ENCODE measurements at regions not wholly inside any gene's neighbourhood (a gene's known extent, or its start where the extent isn't known, plus 50 kb on each side); places are given as distances from the start of the nearest gene placed in this dataset.

DNA sequence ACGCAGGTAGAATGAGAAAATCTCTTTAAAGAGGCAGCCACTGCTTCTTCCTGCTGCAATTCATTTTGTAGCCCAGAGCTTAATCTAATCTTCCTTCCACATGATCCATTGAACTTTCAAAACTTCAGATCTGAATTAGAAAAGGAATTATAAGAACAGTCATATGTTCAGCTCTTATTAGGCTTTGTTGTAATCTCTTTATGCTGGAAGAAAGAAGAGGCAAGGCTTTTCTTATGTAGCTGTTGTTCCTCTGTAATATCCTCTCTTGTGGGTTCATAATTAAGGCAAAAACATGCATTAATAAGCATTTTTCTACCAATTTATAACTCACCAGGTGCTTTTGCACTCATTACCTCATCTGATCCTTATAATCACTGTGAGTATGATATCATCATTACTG, 634.9 kb upstream of the CFAP20DC start:
- TF ChIP-seq, protein P1, sequence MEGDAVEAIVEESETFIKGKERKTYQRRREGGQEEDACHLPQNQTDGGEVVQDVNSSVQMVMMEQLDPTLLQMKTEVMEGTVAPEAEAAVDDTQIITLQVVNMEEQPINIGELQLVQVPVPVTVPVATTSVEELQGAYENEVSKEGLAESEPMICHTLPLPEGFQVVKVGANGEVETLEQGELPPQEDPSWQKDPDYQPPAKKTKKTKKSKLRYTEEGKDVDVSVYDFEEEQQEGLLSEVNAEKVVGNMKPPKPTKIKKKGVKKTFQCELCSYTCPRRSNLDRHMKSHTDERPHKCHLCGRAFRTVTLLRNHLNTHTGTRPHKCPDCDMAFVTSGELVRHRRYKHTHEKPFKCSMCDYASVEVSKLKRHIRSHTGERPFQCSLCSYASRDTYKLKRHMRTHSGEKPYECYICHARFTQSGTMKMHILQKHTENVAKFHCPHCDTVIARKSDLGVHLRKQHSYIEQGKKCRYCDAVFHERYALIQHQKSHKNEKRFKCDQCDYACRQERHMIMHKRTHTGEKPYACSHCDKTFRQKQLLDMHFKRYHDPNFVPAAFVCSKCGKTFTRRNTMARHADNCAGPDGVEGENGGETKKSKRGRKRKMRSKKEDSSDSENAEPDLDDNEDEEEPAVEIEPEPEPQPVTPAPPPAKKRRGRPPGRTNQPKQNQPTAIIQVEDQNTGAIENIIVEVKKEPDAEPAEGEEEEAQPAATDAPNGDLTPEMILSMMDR (IDR thresholded peaks at IDR 0.05; ENCODE audit: insufficient read depth, low read depth, low read length, missing control alignments) = no peak
- H3K4me3 ChIP-seq (ENCODE audit: low read length) = no peak overlapping the region
- DNase-seq (ENCODE audit: low read depth) = no peak

GRCh38 chr3:59680919-59681318, 631.1 kb upstream of the CFAP20DC start:
- TF ChIP-seq, protein P1 (IDR thresholded peaks at IDR 0.05; ENCODE audit: insufficient read depth, low read depth, low read length, missing control alignments) = no peak
- DNase-seq (ENCODE audit: low read depth) = no peak
- no peak overlapping the region for H3K4me3 ChIP-seq (ENCODE audit: low read length)

DNA sequence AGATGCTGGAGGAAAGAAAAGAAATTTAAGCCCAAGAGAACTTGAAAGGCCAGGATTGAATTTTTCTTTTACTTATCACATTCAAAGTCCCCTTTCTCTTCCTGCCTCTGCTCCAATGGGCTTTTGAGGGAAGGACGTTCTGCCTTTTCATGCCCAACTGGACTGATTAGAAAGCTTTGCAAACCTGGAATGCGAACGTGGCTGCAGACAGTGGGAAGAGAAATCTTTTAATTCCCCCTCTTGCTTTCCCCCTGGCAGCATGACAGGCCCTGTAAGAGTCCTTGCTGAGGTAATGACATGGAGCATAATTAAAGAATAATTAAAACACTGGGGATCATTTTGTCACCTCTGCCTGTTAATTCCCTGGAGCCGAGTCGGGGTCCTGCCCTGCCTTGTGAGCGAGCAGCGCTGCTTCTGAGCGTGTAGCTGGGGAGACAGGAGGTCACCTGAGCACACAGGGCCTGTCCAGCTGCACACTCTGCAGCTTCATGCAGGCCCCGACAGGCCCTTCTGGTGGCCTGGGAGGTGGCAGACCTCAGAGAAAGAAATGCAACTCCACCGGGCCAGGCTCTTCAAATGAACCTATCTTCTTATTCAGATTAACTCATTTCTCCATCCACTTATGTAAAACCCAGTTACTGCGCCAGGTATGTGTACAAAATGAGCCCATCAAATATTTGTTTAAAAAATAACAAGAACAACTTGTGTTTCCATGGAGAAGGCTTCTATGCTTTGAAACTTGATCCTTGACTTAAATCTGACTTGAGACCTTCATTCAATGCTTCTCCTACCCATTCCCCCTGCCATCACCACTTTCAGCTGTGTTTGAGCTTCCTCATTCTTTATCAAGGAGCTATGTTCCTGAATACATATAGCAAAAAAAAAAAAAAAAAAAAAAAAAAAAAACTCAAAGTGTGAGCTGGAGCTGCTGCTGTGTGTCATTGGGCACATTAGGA, 628.2 kb upstream of the CFAP20DC start:
- H3K4me3 ChIP-seq (ENCODE audit: low read length) = no peak overlapping the region
- peak; percentile 35 for DNase-seq (ENCODE audit: low read depth)
- TF ChIP-seq, protein P1 (IDR thresholded peaks at IDR 0.05; ENCODE audit: insufficient read depth, low read depth, low read length, missing control alignments) = no peak

DNA sequence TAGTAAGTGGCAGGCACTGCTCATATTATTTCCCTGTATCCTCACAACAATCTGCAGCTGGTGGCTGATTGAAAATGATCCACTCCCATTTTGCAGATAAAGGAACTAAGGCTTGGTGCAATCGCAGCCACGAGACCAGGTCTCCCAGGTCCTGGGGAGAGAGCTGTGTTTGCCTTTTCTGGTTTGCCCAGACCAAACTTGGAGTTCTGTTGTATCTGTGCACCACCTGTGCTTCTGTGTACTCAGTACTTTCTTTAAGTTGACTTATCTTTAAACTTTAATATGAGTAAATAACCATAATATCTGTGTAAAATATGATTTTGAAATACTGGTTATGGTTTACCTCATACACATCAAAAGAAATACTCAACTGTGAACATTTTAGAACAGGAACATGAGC, 625.7 kb upstream of the CFAP20DC start:
- no peak overlapping the region for H3K4me3 ChIP-seq (ENCODE audit: low read length)
- DNase-seq (ENCODE audit: low read depth) = no peak
- TF ChIP-seq, protein P1 (IDR thresholded peaks at IDR 0.05; ENCODE audit: insufficient read depth, low read depth, low read length, missing control alignments) = no peak

GRCh38 chr3:59663076-59663850, 613.4 kb upstream of the CFAP20DC start:
- TF ChIP-seq, protein P1 (IDR thresholded peaks at IDR 0.05; ENCODE audit: insufficient read depth, low read depth, low read length, missing control alignments) = no peak
- DNase-seq (ENCODE audit: low read depth) = no peak
- no peak overlapping the region for H3K4me3 ChIP-seq (ENCODE audit: low read length)

DNA sequence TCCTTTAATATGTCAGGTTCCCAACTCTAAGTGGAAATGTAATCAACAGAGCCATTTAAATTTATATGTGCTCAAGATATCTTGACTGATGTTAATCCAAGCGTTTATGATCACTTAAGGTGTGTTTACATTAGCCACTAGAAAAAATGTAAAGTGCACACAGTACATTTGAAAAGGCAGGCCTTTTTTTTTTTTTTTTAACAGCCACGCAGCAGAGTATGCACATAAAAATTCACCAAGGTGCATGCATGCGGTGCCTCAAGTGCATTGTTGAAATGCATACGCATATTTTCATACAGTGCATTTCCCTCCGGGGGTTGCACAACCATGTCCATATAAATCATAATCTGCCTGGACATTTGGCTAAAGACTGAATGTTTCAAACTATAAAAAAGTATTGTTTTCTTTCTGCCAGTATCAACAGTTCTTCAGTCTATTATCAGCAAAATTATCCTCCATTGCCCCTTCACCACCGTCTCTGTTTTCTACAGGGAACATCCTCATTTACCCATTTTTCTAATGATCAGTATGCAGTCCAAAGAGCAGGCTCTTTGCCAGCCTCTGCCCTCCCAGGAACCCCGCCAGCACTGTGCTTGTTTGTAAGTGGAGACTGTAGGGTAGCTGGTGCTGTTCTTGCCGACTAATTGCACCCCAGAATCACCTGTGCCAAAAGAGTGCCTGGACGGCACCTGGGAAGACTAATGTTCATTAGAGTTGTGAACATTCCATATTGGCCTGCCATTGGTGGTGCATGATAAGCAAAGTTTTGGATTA, 611.2 kb upstream of the CFAP20DC start:
- DNase-seq (ENCODE audit: low read depth) = peak; percentile 28
- TF ChIP-seq, protein P1 (IDR thresholded peaks at IDR 0.05; ENCODE audit: insufficient read depth, low read depth, low read length, missing control alignments) = no peak
- H3K4me3 ChIP-seq (ENCODE audit: low read length) = no peak overlapping the region
